LNCaP clone FGC (cell line): ENCODE measurements at regions not wholly inside any gene's neighbourhood (a gene's known extent, or its start where the extent isn't known, plus 50 kb on each side); places are given as distances from the start of the nearest gene placed in this dataset.
"Not testable (repeated sequence)": the region's sequence is repeated elsewhere in the genome, so short reads cannot be mapped to it uniquely, and the experiment has no call there.

ENCODE experiments used
- DNase-seq: peaks from one replicate; pipeline ENCODE4 v3.0.0-alpha.2; 2011; ENCODE audit warnings: low read depth
- H3K4me3 ChIP-seq: 2 replicates; pipeline ENCODE4 v1.5.1; 2011; ENCODE audit warnings: mild to moderate bottlenecking, low read depth, low read length, control low read depth
- CTCF ChIP-seq: IDR thresholded peaks from 2 replicates; pipeline ENCODE4 v1.5.1; 2012; ENCODE audit warnings: mild to moderate bottlenecking; ENCODE audit not compliant: control insufficient read depth, insufficient read depth; ENCODE audit errors: extremely low read depth

- TF ChIP-seq CTCF = no peak
- no peak overlapping the region for H3K4me3 ChIP-seq
- no peak for DNase-seq
Observed at GRCh38 chr13:66237411-66238062, 992.6 kb downstream of the PCDH9 start.

GRCh38 chr13:66234159-66234558 lies 996.0 kb downstream of the PCDH9 start:
- TF ChIP-seq CTCF = no peak
- H3K4me3 ChIP-seq = no peak overlapping the region
- no peak for DNase-seq

- not testable (repeated sequence) for H3K4me3 ChIP-seq, DNase-seq
Observed at GRCh38 chr13:66231958-66232357, 998.2 kb downstream of the PCDH9 start.

- no peak for TF ChIP-seq CTCF
- no peak for DNase-seq
- H3K4me3 ChIP-seq = no peak overlapping the region
Observed at GRCh38 chr13:66225072-66225471, 1005.1 kb downstream of the PCDH9 start.

- TF ChIP-seq CTCF = no peak
- no peak overlapping the region for H3K4me3 ChIP-seq
- no peak for DNase-seq
Observed at GRCh38 chr13:66224663-66225062, 1005.5 kb downstream of the PCDH9 start.

- no peak overlapping the region for H3K4me3 ChIP-seq
- no peak for DNase-seq
- no peak for TF ChIP-seq CTCF
Observed at GRCh38 chr13:66222926-66223325, 1007.2 kb downstream of the PCDH9 start.

GRCh38 chr13:66222127-66222526 lies 1008.0 kb downstream of the PCDH9 start:
- no peak for DNase-seq
- H3K4me3 ChIP-seq = no peak overlapping the region
- no peak for TF ChIP-seq CTCF
